Endodermal cell (in vitro differentiated cells): ENCODE measurements at regions not wholly inside any gene's neighbourhood (a gene's known extent, or its start where the extent isn't known, plus 50 kb on each side); places are given as distances from the start of the nearest gene placed in this dataset.

ENCODE experiments used
- DNase-seq: peaks from one replicate; pipeline ENCODE4 v3.0.0-alpha.2; 2017
- H3K27ac ChIP-seq: 2 replicates; pipeline ENCODE4 v1.5.1; 2013; ENCODE audit warnings: mild to moderate bottlenecking, low read depth, low read length, moderate library complexity
- H3K27me3 ChIP-seq: 2 replicates; pipeline ENCODE4 v1.6.1; 2013; ENCODE audit warnings: mild to moderate bottlenecking, low read length, moderate library complexity; ENCODE audit not compliant: insufficient read depth, control insufficient read depth, poor library complexity, severe bottlenecking
- H3K36me3 ChIP-seq: 2 replicates; pipeline ENCODE4 v1.7.0; 2013; ENCODE audit warnings: mild to moderate bottlenecking, low read length, moderate library complexity; ENCODE audit not compliant: control insufficient read depth, insufficient read depth
- H3K4me1 ChIP-seq: one replicate; pipeline ENCODE4 v1.7.0; 2013; ENCODE audit warnings: low read length; ENCODE audit not compliant: control insufficient read depth, insufficient read depth
- H3K4me3 ChIP-seq: 2 replicates; pipeline ENCODE4 v1.5.1; 2013; ENCODE audit warnings: mild to moderate bottlenecking, low read length, moderate library complexity
- H3K9ac ChIP-seq: 2 replicates; pipeline ENCODE4 v1.6.1; 2013; ENCODE audit warnings: mild to moderate bottlenecking, low read length, moderate library complexity; ENCODE audit not compliant: poor library complexity, severe bottlenecking; ENCODE audit errors: extremely low read depth
- H3K9me3 ChIP-seq: 2 replicates; pipeline ENCODE4 v1.6.1; 2013; ENCODE audit warnings: mild to moderate bottlenecking, low read length, moderate library complexity; ENCODE audit not compliant: control insufficient read depth
- H3K27ac Mint-ChIP-seq: 2 replicates; pipeline ENCODE4 v1.8.0; 2020; ENCODE audit warnings: mixed read lengths
- H3K27me3 Mint-ChIP-seq: 2 replicates; pipeline ENCODE4 v1.8.0; 2021; ENCODE audit warnings: mild to moderate bottlenecking, mixed read lengths; ENCODE audit not compliant: insufficient read depth
- H3K36me3 Mint-ChIP-seq: 2 replicates; pipeline ENCODE4 v1.8.0; 2020; ENCODE audit warnings: low read depth, mixed read lengths
- H3K4me1 Mint-ChIP-seq: 2 replicates; pipeline ENCODE4 v1.8.0; 2020; ENCODE audit warnings: mixed read lengths
- H3K4me3 Mint-ChIP-seq: 2 replicates; pipeline ENCODE4 v1.8.0; 2020; ENCODE audit warnings: mild to moderate bottlenecking, moderate library complexity, mixed read lengths
- H3K9me3 Mint-ChIP-seq: 2 replicates; pipeline ENCODE4 v1.8.0; 2020; ENCODE audit warnings: mild to moderate bottlenecking, mixed read lengths
- WGBS, 2 experiments: methylation state at CpG; one replicate each; pipeline versions ENCODE4 v1.1.5 to v1.1.7; 2013; ENCODE audit warnings: missing lambda C conversion rate in 2 of 2, mixed read lengths in 1 of 2; ENCODE audit not compliant: insufficient coverage in 1 of 2, insufficient read length in 1 of 2; 5-methylcytosine and 5-hydroxymethylcytosine counted together
- TF ChIP-seq, protein P1 (sequence below): fragments of 200-600 bp; sonication (generic); conservative IDR thresholded peaks from 2 replicates; pipeline ENCODE4 v1.5.0; 2021; ENCODE audit warnings: antibody characterized with exemption, mild to moderate bottlenecking

DNA sequence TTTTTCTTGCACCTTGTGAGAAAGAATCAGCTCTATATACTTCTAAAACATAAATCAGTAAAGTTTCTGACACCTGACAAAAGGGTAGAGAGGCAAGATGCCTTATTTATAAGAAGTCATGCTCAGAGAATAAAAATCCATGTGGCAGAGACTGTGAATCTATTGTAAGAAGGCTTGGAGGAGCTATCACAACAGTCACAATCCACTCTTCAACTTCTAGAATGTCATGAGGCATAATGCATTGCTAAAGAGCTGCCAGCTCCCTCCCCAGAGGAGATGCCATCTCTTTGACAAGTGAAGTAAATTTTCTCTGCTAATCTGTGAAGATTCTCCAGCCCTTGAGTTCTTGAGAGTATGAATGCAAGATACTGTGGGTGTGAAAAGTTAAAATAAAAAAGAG is 971.2 kb upstream of the IGFBP7 start:
- Histone ChIP-seq H3K9ac (no peak overlapping the region), H3K27ac (no peak overlapping the region), H3K4me1 (no peaks in the 10 kb centered on the region), H3K4me3 (no peak overlapping the region), H3K27me3 (no peaks in the 10 kb centered on the region), H3K36me3 (no peaks in the 10 kb centered on the region), H3K9me3 (peaks cover 12% of the 10 kb centered on the region)
- Mint-ChIP-seq H3K4me1 (no peaks in the 10 kb centered on the region), H3K4me3 (no peak overlapping the region), H3K27ac (no peak overlapping the region), H3K36me3 (no peaks in the 10 kb centered on the region), H3K9me3 (peaks cover 12% of the 10 kb centered on the region), H3K27me3 (no peaks in the 10 kb centered on the region)
- no peak for DNase-seq
- TF ChIP-seq, protein P1, sequence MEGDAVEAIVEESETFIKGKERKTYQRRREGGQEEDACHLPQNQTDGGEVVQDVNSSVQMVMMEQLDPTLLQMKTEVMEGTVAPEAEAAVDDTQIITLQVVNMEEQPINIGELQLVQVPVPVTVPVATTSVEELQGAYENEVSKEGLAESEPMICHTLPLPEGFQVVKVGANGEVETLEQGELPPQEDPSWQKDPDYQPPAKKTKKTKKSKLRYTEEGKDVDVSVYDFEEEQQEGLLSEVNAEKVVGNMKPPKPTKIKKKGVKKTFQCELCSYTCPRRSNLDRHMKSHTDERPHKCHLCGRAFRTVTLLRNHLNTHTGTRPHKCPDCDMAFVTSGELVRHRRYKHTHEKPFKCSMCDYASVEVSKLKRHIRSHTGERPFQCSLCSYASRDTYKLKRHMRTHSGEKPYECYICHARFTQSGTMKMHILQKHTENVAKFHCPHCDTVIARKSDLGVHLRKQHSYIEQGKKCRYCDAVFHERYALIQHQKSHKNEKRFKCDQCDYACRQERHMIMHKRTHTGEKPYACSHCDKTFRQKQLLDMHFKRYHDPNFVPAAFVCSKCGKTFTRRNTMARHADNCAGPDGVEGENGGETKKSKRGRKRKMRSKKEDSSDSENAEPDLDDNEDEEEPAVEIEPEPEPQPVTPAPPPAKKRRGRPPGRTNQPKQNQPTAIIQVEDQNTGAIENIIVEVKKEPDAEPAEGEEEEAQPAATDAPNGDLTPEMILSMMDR = no peak

DNA sequence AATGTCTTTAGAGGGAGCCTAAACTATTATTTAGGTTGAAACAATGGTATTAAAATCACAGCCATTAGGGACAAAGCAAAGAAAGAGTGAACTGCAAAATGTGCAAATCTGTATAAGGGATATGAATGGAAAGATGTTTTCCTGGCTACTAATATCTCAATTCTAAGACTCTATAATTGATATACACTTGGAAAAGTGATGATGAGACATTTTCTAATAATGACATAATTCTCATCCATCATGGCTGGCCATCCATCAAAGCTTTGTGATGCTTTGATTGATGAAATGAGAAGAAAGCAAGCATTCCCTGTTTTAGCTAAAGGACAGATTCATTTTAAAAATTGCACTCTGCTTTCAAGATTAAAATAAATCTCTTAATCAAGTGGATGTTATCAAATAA is 965.5 kb upstream of the IGFBP7 start:
- Histone ChIP-seq H3K27me3 (no peaks in the 10 kb centered on the region), H3K9ac (no peak overlapping the region), H3K4me1 (no peaks in the 10 kb centered on the region), H3K27ac (no peak overlapping the region), H3K36me3 (no peaks in the 10 kb centered on the region), H3K9me3 (peaks cover 5% of the 10 kb centered on the region), H3K4me3 (no peak overlapping the region)
- Mint-ChIP-seq H3K9me3 (peaks cover 7% of the 10 kb centered on the region), H3K27me3 (no peaks in the 10 kb centered on the region), H3K4me1 (no peaks in the 10 kb centered on the region), H3K4me3 (no peak overlapping the region), H3K36me3 (no peaks in the 10 kb centered on the region), H3K27ac (no peak overlapping the region)
- no peak for DNase-seq
- TF ChIP-seq, protein P1 = no peak

DNA sequence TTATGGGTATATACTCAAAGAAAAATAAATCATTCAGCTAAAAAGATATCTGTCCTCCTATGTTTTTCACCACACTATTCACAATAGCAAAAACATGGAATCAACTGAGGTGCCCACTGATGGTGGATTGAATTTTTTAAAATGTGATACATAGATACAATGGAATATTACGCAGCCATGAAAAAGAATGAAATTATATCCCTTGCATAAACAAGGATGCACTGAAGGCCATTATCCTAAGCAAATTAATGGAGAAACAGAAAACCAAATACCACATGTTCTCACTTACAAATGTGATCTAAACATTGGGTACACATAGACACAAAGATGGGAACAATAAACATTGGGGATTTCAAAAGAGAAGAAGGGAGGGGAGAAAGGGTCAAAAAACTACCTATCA is 964.2 kb upstream of the IGFBP7 start:
- TF ChIP-seq, protein P1 = no peak
- Histone ChIP-seq H3K27ac (no peak overlapping the region), H3K4me1 (no peaks in the 10 kb centered on the region), H3K36me3 (no peaks in the 10 kb centered on the region), H3K27me3 (no peaks in the 10 kb centered on the region), H3K9me3 (peaks cover 5% of the 10 kb centered on the region), H3K4me3 (no peak overlapping the region), H3K9ac (no peak overlapping the region)
- Mint-ChIP-seq H3K4me3 (no peak overlapping the region), H3K27me3 (no peaks in the 10 kb centered on the region), H3K36me3 (no peaks in the 10 kb centered on the region), H3K4me1 (no peaks in the 10 kb centered on the region), H3K27ac (no peak overlapping the region), H3K9me3 (peaks cover 7% of the 10 kb centered on the region)
- no peak for DNase-seq
- 100% methylated on average over 1 of the region's 1 CpG; no CpG with 5 or more reads in 1 of the 2 experiments for WGBS, 2 experiments
